GM12878 (cell line): ENCODE measurements at regions not wholly inside any gene's neighbourhood (a gene's known extent, or its start where the extent isn't known, plus 50 kb on each side); places are given as distances from the start of the nearest gene placed in this dataset.

ENCODE experiments used
- ATAC-seq: fragments of 200-7000 bp; cut with Tn5 transposase; 3 replicates; pipeline ENCODE4 v1.9.1; 2020; ENCODE audit warnings: mild to moderate bottlenecking, moderate library complexity
- BruUV-seq: library from RNA; stranded (reverse); fragments of 400-500 nt; replicated peaks from 2 replicates; lab custom pipeline; 2021; lab: Mats Ljungman, UMichigan
- CTCF ChIA-PET: fragments of 300-600 bp; sonication (Branson Sonifier 250); formaldehyde crosslinking; extraction: SDS; loops from one replicate; lab custom pipeline; 2021; ENCODE audit warnings: inconsistent platforms; lab: Yijun Ruan, JAX
- POLR2A ChIA-PET: fragments of 350-600 bp; formaldehyde crosslinking; extraction: SDS; loops from one replicate; lab custom pipeline; 2021; ENCODE audit warnings: inconsistent platforms; lab: Charles Lee
- RAD21 ChIA-PET: fragments of 300-600 bp; sonication (Branson Sonifier 250); formaldehyde crosslinking; loops from one replicate; lab custom pipeline; 2023; ENCODE audit warnings: antibody characterized with exemption; ENCODE audit not compliant: unreplicated experiment; lab: Charles Lee
- SMC1A ChIA-PET: fragments of 300-600 bp; sonication (Branson Sonifier 250); formaldehyde crosslinking; loops from one replicate; lab custom pipeline; 2023; ENCODE audit not compliant: unreplicated experiment, uncharacterized antibody; lab: Charles Lee
- DNase-seq: peaks from one replicate; pipeline ENCODE4 v3.0.0-alpha.2; 2011; ENCODE audit warnings: low read depth, low spot score
- FAIRE-seq: peaks from 3 replicates; lab custom pipeline; 2011; peaks lifted over from hg19 to GRCh38; lab: Jason Lieb, UNC
- H2AFZ ChIP-seq: 2 replicates; pipeline ENCODE4 v1.6.0; 2011; ENCODE audit warnings: low read depth, low read length, control low read depth; ENCODE audit not compliant: control insufficient read depth
- H3K27ac ChIP-seq: 2 replicates; pipeline ENCODE4 v1.5.1; 2011; ENCODE audit warnings: control low read depth; ENCODE audit not compliant: control insufficient read depth, insufficient read depth
- H3K27me3 ChIP-seq, 2 experiments: replicated peaks in 1 of 2; 2 replicates each; pipeline versions ENCODE4 v1.6.0 to v1.6.1; 2011; ENCODE audit warnings: low read length in 1 of 2; ENCODE audit not compliant: control insufficient read depth in 2 of 2, insufficient read depth in 2 of 2
- H3K36me3 ChIP-seq, 2 experiments: 2 replicates each; pipeline ENCODE4 v1.5.1; 2011; ENCODE audit warnings: low read length in 1 of 2; ENCODE audit not compliant: control insufficient read depth in 2 of 2, insufficient read depth in 2 of 2
- H3K4me1 ChIP-seq: 2 replicates; pipeline ENCODE4 v1.6.1; 2011; ENCODE audit warnings: mild to moderate bottlenecking, low read length, moderate library complexity, mixed read lengths; ENCODE audit not compliant: control insufficient read depth, insufficient read depth
- H3K4me2 ChIP-seq: 2 replicates; pipeline ENCODE4 v1.6.0; 2011; ENCODE audit warnings: control low read depth; ENCODE audit not compliant: control insufficient read depth, insufficient read depth
- H3K4me3 ChIP-seq: fragments of 200-600 bp; sonication (generic); 2 replicates; pipeline ENCODE4 v1.5.1; 2016
- H3K79me2 ChIP-seq: 2 replicates; pipeline ENCODE4 v1.6.0; 2011; ENCODE audit warnings: low read length; ENCODE audit not compliant: control insufficient read depth, insufficient read depth
- H3K9ac ChIP-seq: 2 replicates; pipeline ENCODE4 v1.8.0; 2011; ENCODE audit warnings: low read length, control low read depth, mixed read lengths; ENCODE audit not compliant: control insufficient read depth, insufficient read depth
- H3K9me3 ChIP-seq: replicated peaks from 3 replicates; pipeline ENCODE4 v1.5.1; 2011; ENCODE audit warnings: mild to moderate bottlenecking, low read length; ENCODE audit not compliant: control insufficient read depth, insufficient read depth
- H4K20me1 ChIP-seq: 2 replicates; pipeline ENCODE4 v1.6.0; 2011; ENCODE audit not compliant: control insufficient read depth, insufficient read depth
- ATF7 ChIP-seq: fragments of 450-650 bp; IDR thresholded peaks from 2 replicates; pipeline ENCODE4 v1.6.1; 2016; ENCODE audit warnings: low read depth, mild to moderate bottlenecking
- BACH1 ChIP-seq: fragments of 450-650 bp; IDR thresholded peaks from 2 replicates; pipeline ENCODE4 v1.6.1; 2017; ENCODE audit warnings: mild to moderate bottlenecking, borderline replicate concordance
- BRCA1 ChIP-seq: IDR thresholded peaks from 2 replicates; pipeline ENCODE4 v1.6.1; 2011; ENCODE audit warnings: low read depth, low read length, improper control_type of control experiment
- CHD1 ChIP-seq: IDR thresholded peaks from 2 replicates; pipeline ENCODE4 v1.6.1; 2012; ENCODE audit warnings: low read depth, low read length, improper control_type of control experiment
- FOS ChIP-seq: IDR thresholded peaks from 3 replicates; pipeline ENCODE4 v1.6.1; 2011; ENCODE audit warnings: borderline replicate concordance; ENCODE audit not compliant: insufficient read length; ENCODE audit errors: extremely low read depth
- IRF3 ChIP-seq: fragments of 450-650 bp; IDR thresholded peaks from 2 replicates; pipeline ENCODE4 v1.6.1; 2014; ENCODE audit warnings: mild to moderate bottlenecking
- IRF5 ChIP-seq: fragments of 450-650 bp; IDR thresholded peaks from 2 replicates; pipeline ENCODE4 v1.6.1; 2017; ENCODE audit warnings: borderline replicate concordance
- MYB ChIP-seq: fragments of 150-350 bp; IDR thresholded peaks from 2 replicates; pipeline ENCODE4 v1.6.1; 2014; ENCODE audit warnings: mild to moderate bottlenecking, low read depth, low read length, borderline replicate concordance
- RBBP5 ChIP-seq: fragments of 200-600 bp; sonication (generic); conservative IDR thresholded peaks from 2 replicates; pipeline ENCODE4 v1.6.1; 2016
- TAF1 ChIP-seq: IDR thresholded peaks from 2 replicates; pipeline ENCODE4 v1.6.1; 2011; ENCODE audit warnings: mild to moderate bottlenecking, low read depth, low read length, borderline replicate concordance
- YY1 ChIP-seq: IDR thresholded peaks from 2 replicates; pipeline ENCODE4 v1.6.1; 2011; ENCODE audit warnings: low read depth, mild to moderate bottlenecking, low read length
- ZBTB33 ChIP-seq: fragments of 450-650 bp; IDR thresholded peaks from 2 replicates; pipeline ENCODE4 v1.6.1; 2017; ENCODE audit warnings: mild to moderate bottlenecking
- WGBS: methylation state at CpG from one replicate; pipeline ENCODE4 v1.1.6; 2016; ENCODE audit warnings: low lambda C conversion rate; ENCODE audit not compliant: insufficient replicate concordance, insufficient coverage; ENCODE audit errors: missing lambda C conversion rate; 5-methylcytosine and 5-hydroxymethylcytosine counted together
- in situ Hi-C: fragments of 300-500 bp; cut with MboI; formaldehyde crosslinking; loops from 9 replicates; pipeline ENCODE4 v1.14.3; 2018; ENCODE audit warnings: mixed read lengths
- intact Hi-C: fragments of 100-400 bp; cut with micrococcal nuclease; formaldehyde crosslinking; loops from one replicate; pipeline ENCODE4 v1.14.2; 2022; ENCODE audit not compliant: unreplicated experiment

GRCh38 chr11:112394304-112394703 lies 133.6 kb upstream of the PLET1 start:
- Histone ChIP-seq H3K9me3 (no peaks in the 10 kb centered on the region), H2AFZ (no peak overlapping the region), H3K4me3 (no peak overlapping the region), H3K4me1 (no peaks in the 10 kb centered on the region), H3K27me3 (peaks cover 0 to 3% of the 10 kb centered on the region in 2 experiments; a peak in 1 of 4 replicates)
- DNase-seq, result no peak
- POLR2A ChIA-PET, result no interaction called here
- WGBS, result 1% methylated on average over 3 of the region's 3 CpGs
- TF ChIP-seq MYB, result no peak
- TF ChIP-seq BRCA1, result no peak
- no peak for TF ChIP-seq IRF5
- TF ChIP-seq FOS, result no peak
- no peak for TF ChIP-seq ATF7
- no peak for TF ChIP-seq RBBP5
- no peak for TF ChIP-seq CHD1
- TF ChIP-seq YY1, result no peak
- TF ChIP-seq ZBTB33, result no peak
- no peak for TF ChIP-seq TAF1
- TF ChIP-seq BACH1, result no peak
- no peak for TF ChIP-seq IRF3
- TF ChIP-seq, all 136 proteins: peak for 0
- H3K27ac ChIP-seq, result no peak overlapping the region
- no peak overlapping the region for H3K4me2 ChIP-seq
- BruUV-seq, result no TSS peak
- CTCF ChIA-PET, result no interaction called here
- H4K20me1 ChIP-seq, result no peaks in the 10 kb centered on the region
- in situ Hi-C loops (no loop called here), intact Hi-C loops (no loop called here)
- ATAC-seq (no peak), FAIRE-seq (no peak)
- H3K9ac ChIP-seq, result no peak overlapping the region
- H3K79me2 ChIP-seq, result no peaks in the 10 kb centered on the region
- RAD21 ChIA-PET, result no interaction called here
- SMC1A ChIA-PET, result no interaction called here
- no peaks in the 10 kb centered on the region for H3K36me3 ChIP-seq
